Central memory CD4-positive, alpha-beta T cell (primary cell): ENCODE measurements at regions not wholly inside any gene's neighbourhood (a gene's known extent, or its start where the extent isn't known, plus 50 kb on each side); places are given as distances from the start of the nearest gene placed in this dataset.

Experiments used
- DNase-seq: peaks from one replicate; pipeline ENCODE4 v3.0.0; 2022

- no peak for DNase-seq
These were observed 337.6 kb upstream of the OR4E1 start for GRCh38 chr14:22011253-22011642.

- DNase-seq = no peak
These were observed 337.1 kb upstream of the OR4E1 start for GRCh38 chr14:22010545-22011252.

DNA sequence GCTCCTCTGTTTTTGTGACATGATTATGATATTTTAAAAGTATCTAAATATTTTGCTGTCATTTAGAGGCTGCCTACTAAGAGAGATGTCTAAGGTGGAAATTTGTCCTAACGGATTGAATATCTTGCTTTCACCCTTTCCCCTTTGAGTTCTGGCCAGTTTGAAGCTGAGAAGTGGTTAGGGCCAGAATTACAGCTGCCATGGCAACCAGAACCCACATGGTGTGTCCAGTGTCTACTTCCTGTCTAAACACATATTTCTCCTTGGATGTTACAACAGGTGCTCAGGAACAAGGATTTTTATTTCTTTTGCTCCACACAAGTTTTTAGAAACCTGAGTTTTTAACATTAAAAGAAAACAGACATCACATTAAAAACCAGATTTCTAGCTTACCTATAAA, 335.1 kb upstream of the OR4E1 start:
- no peak for DNase-seq

- peak; percentile 14 for DNase-seq
These were observed 334.3 kb upstream of the OR4E1 start for GRCh38 chr14:22007784-22008412.

DNA sequence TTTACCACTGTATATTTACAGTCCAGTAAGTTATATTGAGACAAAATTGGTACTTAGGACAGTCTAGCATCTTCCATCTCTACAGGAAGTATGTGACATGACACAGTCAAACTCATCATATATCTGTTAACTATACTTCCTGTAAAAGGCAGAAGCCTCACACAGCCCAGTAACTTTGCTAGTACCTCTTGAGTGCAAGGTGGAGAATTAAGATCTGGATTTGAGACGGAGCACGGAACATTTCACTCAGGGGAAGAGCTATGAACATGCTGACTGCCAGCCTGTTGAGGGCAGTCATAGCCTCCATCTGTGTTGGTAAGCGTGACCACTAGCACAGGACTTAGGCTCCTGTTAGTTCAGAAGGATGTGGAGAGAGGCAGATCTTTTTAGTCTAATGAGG, 333.7 kb upstream of the OR4E1 start:
- DNase-seq = no peak

GRCh38 chr14:22003461-22003860, 329.8 kb upstream of the OR4E1 start:
- no peak for DNase-seq

DNA sequence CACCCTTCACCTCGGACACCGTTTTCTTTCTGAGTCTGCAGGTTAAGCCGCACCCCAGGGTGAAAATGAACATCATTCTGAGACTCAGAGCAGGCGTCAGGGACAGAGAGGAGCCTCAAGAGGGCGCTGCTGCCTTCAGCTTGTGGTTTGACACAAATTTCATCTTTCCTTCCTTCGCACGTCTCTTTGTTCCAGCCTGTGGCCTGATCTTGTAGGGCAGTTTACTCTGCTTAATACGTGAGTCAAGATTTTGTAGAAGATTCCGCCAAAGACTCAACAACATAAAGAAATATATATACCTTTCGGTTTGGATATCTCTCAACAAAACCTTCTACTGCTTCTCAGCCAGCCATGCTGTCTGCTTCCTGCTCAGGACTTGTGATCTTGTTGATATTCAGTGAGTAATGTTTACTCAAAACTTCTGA, 329.3 kb upstream of the OR4E1 start:
- DNase-seq = peak; percentile 60

DNA sequence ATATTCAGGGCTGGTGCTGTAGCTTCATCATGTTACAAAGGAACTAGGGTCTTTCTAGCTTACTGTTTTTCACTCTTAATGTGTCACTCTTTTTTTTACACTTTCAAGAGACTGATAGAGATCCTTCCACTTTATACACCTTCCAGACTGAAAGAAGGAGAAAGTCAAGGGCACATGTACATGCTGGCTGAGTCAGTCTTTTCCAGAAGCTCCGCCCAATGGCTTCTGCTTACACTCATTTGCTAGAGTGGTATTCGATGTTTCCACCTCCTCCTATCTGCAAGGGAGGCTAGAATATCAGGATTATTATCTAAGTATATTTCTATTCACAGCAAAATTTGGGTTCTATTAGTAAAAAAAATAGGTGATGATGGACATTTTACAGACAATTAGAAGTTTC, 325.8 kb upstream of the OR4E1 start:
- DNase-seq = no peak

GRCh38 chr14:21997300-21997699, 323.7 kb upstream of the OR4E1 start:
- DNase-seq = peak; percentile 47

- no peak for DNase-seq
These were observed 321.7 kb upstream of the OR4E1 start for GRCh38 chr14:21995332-21995731.

GRCh38 chr14:21993837-21994236, 320.2 kb upstream of the OR4E1 start:
- DNase-seq = no peak

DNA sequence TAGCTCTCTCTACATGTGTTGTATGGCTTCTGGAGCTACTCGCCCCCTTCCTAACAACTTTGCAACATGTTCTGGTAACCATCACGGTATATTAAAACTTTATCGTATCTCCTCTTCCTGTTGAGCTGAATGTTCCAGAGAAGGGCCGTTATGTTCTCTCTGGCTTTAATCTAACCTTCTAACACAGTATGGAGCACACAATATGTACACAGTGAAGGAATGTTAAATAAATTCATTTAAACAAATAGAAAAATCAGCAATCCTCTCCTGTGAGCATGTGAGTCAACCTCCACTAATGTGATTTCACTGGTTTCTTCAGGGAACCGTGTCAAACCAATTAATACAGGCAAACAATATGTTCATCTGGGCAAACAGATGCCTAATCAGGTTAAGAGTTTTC, 319.5 kb upstream of the OR4E1 start:
- no peak for DNase-seq

- DNase-seq = no peak
These were observed 317.5 kb upstream of the OR4E1 start for GRCh38 chr14:21991130-21991529.

- DNase-seq = no peak
These were observed 316.5 kb upstream of the OR4E1 start for GRCh38 chr14:21990116-21990515.

DNA sequence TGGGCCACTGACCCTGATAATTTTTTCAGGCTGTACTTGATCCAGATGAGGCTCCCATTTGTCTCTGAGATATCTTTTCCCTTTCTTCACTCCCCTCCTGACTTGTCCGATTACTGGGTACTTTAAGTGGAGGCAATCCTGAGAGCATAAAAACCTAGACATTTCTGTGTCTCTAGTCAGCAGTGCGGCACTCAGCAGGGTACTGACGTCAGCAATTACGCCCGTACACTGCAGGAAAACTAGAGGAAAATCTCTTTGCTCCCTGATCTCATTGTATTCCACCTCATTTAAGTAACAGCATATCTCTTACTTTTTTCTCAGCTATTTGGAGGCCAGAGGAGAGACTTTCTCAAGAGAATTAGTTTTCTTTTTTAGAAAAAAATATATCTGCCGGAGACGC, 315.5 kb upstream of the OR4E1 start:
- no peak for DNase-seq

DNA sequence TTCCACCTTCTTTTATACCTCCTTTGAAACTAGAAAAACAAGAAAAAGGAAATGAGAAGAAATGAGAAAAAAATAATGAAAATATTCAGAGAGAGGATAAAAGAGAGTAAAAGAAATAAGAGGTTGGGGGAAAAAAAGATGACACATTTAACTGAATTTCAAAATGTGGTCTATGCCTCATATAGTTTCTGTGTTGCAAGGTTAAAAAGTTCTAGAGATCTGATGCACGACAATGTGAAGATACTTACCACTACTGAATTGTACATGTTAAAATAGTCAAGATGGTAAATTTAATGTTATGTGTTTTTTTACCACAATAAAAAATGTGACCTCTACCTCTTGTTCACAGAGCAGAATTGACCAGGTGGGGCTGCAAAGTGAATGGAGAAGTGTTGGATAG, 314.8 kb upstream of the OR4E1 start:
- DNase-seq = no peak

DNA sequence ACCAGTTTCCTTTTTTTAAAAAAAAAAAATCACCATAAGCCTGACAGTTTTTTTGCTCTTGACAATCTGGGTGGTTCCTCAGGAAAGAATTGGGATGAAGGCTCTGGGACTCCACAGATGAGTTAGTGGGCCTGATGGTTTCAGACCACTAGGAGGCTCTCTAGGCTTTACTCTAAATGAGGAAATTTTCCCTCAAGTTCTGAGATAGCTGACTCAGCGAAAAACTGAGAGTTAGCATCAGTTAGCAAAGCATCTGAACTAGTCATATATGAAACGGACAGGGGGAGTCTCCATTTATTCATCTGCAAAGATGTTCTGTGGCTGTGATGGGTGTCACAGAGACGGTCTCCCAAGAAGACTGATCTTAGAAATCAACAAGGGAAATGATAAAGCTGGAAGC, 314.3 kb upstream of the OR4E1 start:
- DNase-seq = no peak

DNA sequence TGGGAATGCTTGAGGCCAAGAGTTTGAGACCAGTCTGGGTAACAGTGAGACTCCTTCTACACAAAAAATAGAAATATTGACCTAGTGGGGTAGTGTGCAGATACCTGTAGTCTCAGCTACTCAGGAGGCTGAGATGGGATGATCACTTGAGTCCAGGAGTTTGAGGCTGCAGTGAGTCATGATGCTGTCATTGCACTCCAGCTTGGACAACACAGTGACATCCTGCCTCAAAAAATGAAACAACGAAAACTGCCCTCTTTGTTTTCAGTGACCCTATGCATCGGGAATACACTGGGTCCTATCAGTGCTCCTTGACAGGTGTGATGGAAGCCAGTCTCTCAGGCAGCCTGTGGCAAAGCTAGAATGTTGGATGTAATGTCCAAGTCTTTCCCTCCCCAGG, 311.5 kb upstream of the OR4E1 start:
- DNase-seq = no peak

DNA sequence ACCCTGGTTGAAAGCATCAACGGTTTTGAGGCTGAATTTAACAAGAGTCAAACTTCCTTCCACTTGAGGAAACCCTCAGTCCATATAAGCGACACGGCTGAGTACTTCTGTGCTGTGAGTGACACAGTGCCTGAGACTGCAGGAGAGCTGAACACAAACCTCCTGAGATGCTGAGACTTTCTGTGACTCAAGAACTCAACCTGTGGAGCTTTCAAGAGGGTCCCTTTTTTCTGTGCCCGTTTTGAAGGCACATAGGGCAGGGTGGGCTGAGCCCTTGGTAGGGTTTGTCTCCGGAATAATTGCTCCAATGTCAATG, 305.3 kb upstream of the OR4E1 start:
- no peak for DNase-seq

- peak; percentile 53 for DNase-seq
These were observed 304.8 kb upstream of the OR4E1 start for GRCh38 chr14:21978184-21978998.

- peak; percentile 51 for DNase-seq
These were observed 301.1 kb upstream of the OR4E1 start for GRCh38 chr14:21974741-21975140.

GRCh38 chr14:21965042-21965441, 291.4 kb upstream of the OR4E1 start:
- peak; percentile 63 for DNase-seq

- DNase-seq = peak; percentile 16
These were observed 290.6 kb upstream of the OR4E1 start for GRCh38 chr14:21964180-21964579.

- DNase-seq = no peak
These were observed 287.0 kb upstream of the OR4E1 start for GRCh38 chr14:21960636-21961035.
